Cardiac fibroblast (primary cell): ENCODE measurements at regions not wholly inside any gene's neighbourhood (a gene's known extent, or its start where the extent isn't known, plus 50 kb on each side); places are given as distances from the start of the nearest gene placed in this dataset.

Source experiments
- DNase-seq, 2 donors: peaks; one replicate each; pipeline versions ENCODE4 v3.0.0 to v3.0.0-alpha.2; 2010; ENCODE audit warnings: low read depth in 2 of 2
- H3K4me3 ChIP-seq, 2 donors: replicated peaks in 1 of 2; 1 replicate in 1 of 2; 2 replicates in 1 of 2; pipeline ENCODE4 v1.5.1; 2011; ENCODE audit warnings: low read depth in 2 of 2, low read length in 2 of 2, mild to moderate bottlenecking in 2 of 2, moderate library complexity in 1 of 2
- CTCF ChIP-seq: IDR thresholded peaks from one replicate; pipeline ENCODE4 v1.5.1; 2011; ENCODE audit warnings: low read depth, mild to moderate bottlenecking, low read length, inconsistent platforms

DNA sequence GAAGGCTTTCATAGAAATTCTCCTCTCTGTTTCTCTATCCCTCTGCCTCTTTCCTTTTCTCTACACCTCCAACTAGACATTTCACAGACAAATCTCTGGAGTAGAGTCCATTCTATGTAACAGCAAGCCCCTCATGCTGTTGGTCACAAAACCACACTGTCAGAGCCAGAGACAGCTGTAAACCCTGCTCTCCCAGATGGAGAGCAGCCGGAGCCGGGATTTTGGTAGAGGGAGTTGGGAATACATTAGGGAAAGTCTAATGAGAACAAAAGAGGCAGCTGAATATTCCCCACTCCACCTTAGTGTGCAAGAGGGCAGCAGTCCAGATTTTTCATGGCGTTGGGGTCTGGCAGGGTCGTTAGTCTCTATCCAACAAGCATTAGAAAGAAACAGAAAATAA is 68.3 kb upstream of the EDN1 start:
- TF ChIP-seq CTCF = no peak
- no peak for DNase-seq
- no peak overlapping the region for H3K4me3 ChIP-seq

GRCh38 chr6:12222405-12223366 is 67.5 kb upstream of the EDN1 start:
- no peak for TF ChIP-seq CTCF
- DNase-seq = no peak
- H3K4me3 ChIP-seq = no peak overlapping the region

GRCh38 chr6:12223383-12223782 is 66.8 kb upstream of the EDN1 start:
- TF ChIP-seq CTCF = no peak
- no peak overlapping the region for H3K4me3 ChIP-seq
- no peak for DNase-seq

DNA sequence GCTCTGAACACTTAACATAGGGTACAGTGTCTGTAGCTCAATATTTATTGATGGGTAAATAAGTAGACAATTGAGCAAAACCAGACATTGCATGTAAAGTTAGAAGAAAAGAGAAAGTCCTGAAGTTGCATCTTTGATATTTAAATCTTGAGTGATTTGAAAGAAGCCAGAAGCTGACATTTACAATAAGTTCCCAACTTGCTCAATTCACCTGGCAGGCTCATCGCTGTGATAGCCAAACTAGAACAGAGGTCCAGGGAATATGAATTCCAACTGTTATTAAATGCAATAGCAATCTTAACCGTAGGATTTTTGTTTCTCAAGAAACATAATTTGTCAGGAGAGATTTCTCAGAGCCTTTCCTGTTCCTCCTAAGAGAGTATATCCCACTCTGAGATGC is 65.9 kb upstream of the EDN1 start:
- no peak for TF ChIP-seq CTCF
- H3K4me3 ChIP-seq = no peak overlapping the region
- no peak for DNase-seq

GRCh38 chr6:12228447-12229146 is 61.6 kb upstream of the EDN1 start:
- no peak for TF ChIP-seq CTCF
- no peak for DNase-seq
- H3K4me3 ChIP-seq = no peak overlapping the region

- DNase-seq = no peak
- no peak for TF ChIP-seq CTCF
- H3K4me3 ChIP-seq = no peak overlapping the region
Observed at GRCh38 chr6:12229332-12229731, 60.8 kb upstream of the EDN1 start.
